ENCODE measurements at regions not wholly inside any gene's neighbourhood (a gene's known extent, or its start where the extent isn't known, plus 50 kb on each side); places are given as distances from the start of the nearest gene placed in this dataset.

DNA sequence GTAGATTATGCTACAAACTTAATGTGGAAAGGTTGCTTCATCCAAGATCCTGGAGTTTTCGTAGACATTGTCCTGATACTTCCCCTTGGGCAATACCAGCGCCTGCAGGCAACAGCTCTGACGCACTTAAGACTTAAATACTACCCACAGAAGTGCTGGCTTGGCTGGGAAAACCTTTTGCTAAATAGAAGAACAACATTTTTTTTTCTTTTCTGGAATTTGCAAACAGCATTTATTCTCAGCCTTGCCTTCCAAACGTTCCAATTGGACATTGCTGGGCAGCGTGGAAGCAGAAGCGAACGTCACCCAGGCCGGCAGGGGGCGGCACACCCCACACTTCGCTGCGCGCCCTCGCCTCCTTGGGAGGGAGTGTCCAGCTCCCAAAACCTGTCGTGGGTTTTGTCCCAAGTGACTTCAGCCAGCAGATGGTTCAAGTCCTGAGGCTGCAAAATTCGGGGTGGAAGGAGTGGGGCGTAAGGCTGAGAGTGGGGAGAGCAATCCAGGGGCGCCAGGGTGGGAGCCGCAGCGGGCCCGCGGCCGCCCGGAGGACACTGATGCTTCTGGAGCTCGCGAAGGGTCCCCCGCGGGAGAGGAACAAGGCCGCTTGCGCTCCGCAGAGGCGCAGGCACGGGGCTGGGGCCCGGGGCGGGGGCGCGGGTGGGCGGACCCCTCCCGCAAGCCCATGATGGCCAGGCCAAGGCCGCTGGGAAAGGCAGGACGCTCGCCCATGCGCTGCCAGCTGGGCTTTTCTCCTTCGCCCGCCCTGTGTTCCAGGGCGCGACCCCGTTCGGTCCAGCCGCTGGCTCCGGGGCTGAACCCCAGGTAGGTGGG is 60.8 kb upstream of the MAP3K4 start (continued):
- no peak for TF ChIP-seq ZBED4 (CRISPR knock-in tag; IDR thresholded peaks at IDR 0.05; ENCODE audit: borderline replicate concordance)
- TF ChIP-seq ZNF589 (CRISPR knock-in tag; conservative IDR thresholded peaks at IDR 0.05), result no peak
- no peak for TF ChIP-seq ZNF720 (CRISPR knock-in tag; IDR thresholded peaks at IDR 0.05)
- TF ChIP-seq PHF21A (CRISPR knock-in tag; IDR thresholded peaks at IDR 0.05), result no peak
- TF ChIP-seq RXRB (CRISPR knock-in tag; IDR thresholded peaks at IDR 0.05; ENCODE audit: borderline replicate concordance), result no peak
- TF ChIP-seq ZNF616 (CRISPR knock-in tag; IDR thresholded peaks at IDR 0.05; ENCODE audit: low read depth), result no peak
- no peak for TF ChIP-seq EEA1 (CRISPR knock-in tag; IDR thresholded peaks at IDR 0.05; ENCODE audit: borderline replicate concordance)
- TF ChIP-seq ZNF776 (CRISPR knock-in tag; IDR thresholded peaks at IDR 0.05), result no peak
- TF ChIP-seq ZNF75D (CRISPR knock-in tag; IDR thresholded peaks at IDR 0.05; ENCODE audit: borderline replicate concordance), result no peak
- no peak for TF ChIP-seq GPBP1L1 (CRISPR knock-in tag; IDR thresholded peaks at IDR 0.05)
- TF ChIP-seq ZNF598 (CRISPR knock-in tag; IDR thresholded peaks at IDR 0.05; ENCODE audit: borderline replicate concordance), result no peak
- TF ChIP-seq ZNF496 (CRISPR knock-in tag; IDR thresholded peaks at IDR 0.05; ENCODE audit: insufficient replicate concordance), result no peak
- TF ChIP-seq ZNF343 (CRISPR knock-in tag; IDR thresholded peaks at IDR 0.05), result 0 out of 2 replicates have a peak, but pooled peaks have one; percentile 59
- TF ChIP-seq TFAP4 (IDR thresholded peaks at IDR 0.05; ENCODE audit: borderline replicate concordance, low read depth), result no peak
- no peak for TF ChIP-seq SMARCE1 (IDR thresholded peaks at IDR 0.05; ENCODE audit: borderline replicate concordance)
- no peak for TF ChIP-seq ZC3H13 (CRISPR knock-in tag; IDR thresholded peaks at IDR 0.05)
- TF ChIP-seq MED1 (CRISPR knock-in tag; IDR thresholded peaks at IDR 0.05), result no peak
- TF ChIP-seq ZNF143 (CRISPR knock-in tag; IDR thresholded peaks at IDR 0.05), result no peak
- no peak for TF ChIP-seq NR1H2 (CRISPR knock-in tag; IDR thresholded peaks at IDR 0.05; ENCODE audit: borderline replicate concordance, low read depth)
- no peak for TF ChIP-seq ZNF790 (CRISPR knock-in tag; IDR thresholded peaks at IDR 0.05; ENCODE audit: borderline replicate concordance)
- TF ChIP-seq YEATS4 (CRISPR knock-in tag; IDR thresholded peaks at IDR 0.05; ENCODE audit: borderline replicate concordance), result no peak
- no peak for TF ChIP-seq ZFP62 (CRISPR knock-in tag; IDR thresholded peaks at IDR 0.05)
- TF ChIP-seq ZNF512 (CRISPR knock-in tag; IDR thresholded peaks at IDR 0.05), result no peak

Data from HepG2 (cell line).